Liver (tissue), 8 donors: ENCODE measurements at regions not wholly inside any gene's neighbourhood (a gene's known extent, or its start where the extent isn't known, plus 50 kb on each side); places are given as distances from the start of the nearest gene placed in this dataset.
"Not testable (repeated sequence)": the region's sequence is repeated elsewhere in the genome, so short reads cannot be mapped to it uniquely, and the experiment has no call there.

ENCODE experiments used
- DNase-seq: peaks from one replicate; pipeline ENCODE4 v3.0.0-alpha.2; 2017; ENCODE audit warnings: low spot score
- H3K27ac ChIP-seq, 2 donors: one replicate each; pipeline ENCODE4 v1.7.0; 2013; ENCODE audit warnings: inconsistent platforms in 2 of 2, low read length in 2 of 2, control low read depth in 1 of 2, low read depth in 1 of 2, mild to moderate bottlenecking in 1 of 2
- H3K27me3 ChIP-seq, 4 donors: one replicate each; pipeline versions ENCODE4 v1.6.1 to v1.7.0; 2013; ENCODE audit warnings: low read length in 3 of 4, inconsistent platforms in 1 of 4, mild to moderate bottlenecking in 1 of 4, moderate library complexity in 1 of 4; ENCODE audit not compliant: control insufficient read depth in 4 of 4, insufficient read depth in 4 of 4
- H3K36me3 ChIP-seq, 4 donors: one replicate each; pipeline versions ENCODE4 v1.6.1 to v1.7.0; 2013; ENCODE audit warnings: low read length in 3 of 4, mild to moderate bottlenecking in 3 of 4, low read depth in 1 of 4, moderate library complexity in 1 of 4; ENCODE audit not compliant: control insufficient read depth in 4 of 4, insufficient read depth in 3 of 4
- H3K4me1 ChIP-seq, 4 donors: one replicate each; pipeline versions ENCODE4 v1.6.1 to v1.7.0; 2013; ENCODE audit warnings: low read length in 3 of 4, mild to moderate bottlenecking in 3 of 4, moderate library complexity in 1 of 4; ENCODE audit not compliant: control insufficient read depth in 4 of 4, insufficient read depth in 4 of 4
- H3K4me3 ChIP-seq, 3 donors: one replicate each; pipeline versions ENCODE4 v1.6.1 to v1.7.0; 2013; ENCODE audit warnings: low read length in 3 of 3, control low read depth in 1 of 3, low read depth in 1 of 3, mild to moderate bottlenecking in 1 of 3
- H3K9ac ChIP-seq, 2 donors: one replicate each; pipeline ENCODE4 v1.7.0; 2013; ENCODE audit warnings: low read length in 2 of 2, mild to moderate bottlenecking in 2 of 2, moderate library complexity in 2 of 2, control low read depth in 1 of 2, low read depth in 1 of 2
- H3K9me3 ChIP-seq, 4 donors: one replicate each; pipeline versions ENCODE4 v1.6.1 to v1.7.0; 2013; ENCODE audit warnings: low read length in 3 of 4; ENCODE audit not compliant: control insufficient read depth in 4 of 4
- ATF3 ChIP-seq: IDR thresholded peaks from 2 replicates; pipeline ENCODE4 v1.6.1; 2016; ENCODE audit warnings: antibody characterized with exemption
- CTCF ChIP-seq: fragments of 150-350 bp; IDR thresholded peaks from 2 replicates; pipeline ENCODE4 v1.5.1; 2017; ENCODE audit warnings: improper control_type of control experiment, low read depth, low read length; ENCODE audit not compliant: missing input control
- EGR1 ChIP-seq, 2 donors: IDR thresholded peaks; 2 replicates each; pipeline ENCODE4 v1.6.1; 2016 to 2018; ENCODE audit warnings: antibody characterized with exemption in 2 of 2, low read depth in 2 of 2
- FOXA1 ChIP-seq: IDR thresholded peaks from 2 replicates; pipeline ENCODE4 v1.6.1; 2016; ENCODE audit warnings: antibody characterized with exemption
- HNF4A ChIP-seq, 2 donors: conservative IDR thresholded peaks; 2 replicates each; pipeline ENCODE4 v1.6.1; 2016; ENCODE audit warnings: antibody characterized with exemption in 2 of 2, mild to moderate bottlenecking in 2 of 2
- JUND ChIP-seq, 2 donors: IDR thresholded peaks; 2 replicates each; pipeline ENCODE4 v1.6.1; 2016; ENCODE audit warnings: antibody characterized with exemption in 2 of 2
- NR2F2 ChIP-seq: IDR thresholded peaks from 2 replicates; pipeline ENCODE4 v1.6.1; 2016; ENCODE audit warnings: antibody characterized with exemption
- RAD21 ChIP-seq, 2 donors: IDR thresholded peaks; 2 replicates each; pipeline ENCODE4 v1.6.1; 2016; ENCODE audit warnings: antibody characterized with exemption in 2 of 2, mild to moderate bottlenecking in 2 of 2
- REST ChIP-seq: IDR thresholded peaks from 2 replicates; pipeline ENCODE4 v1.6.1; 2016; ENCODE audit warnings: antibody characterized with exemption, mild to moderate bottlenecking
- RXRA ChIP-seq, 2 donors: IDR thresholded peaks; 2 replicates each; pipeline ENCODE4 v1.6.1; 2017 to 2018; ENCODE audit warnings: antibody characterized with exemption in 2 of 2, mild to moderate bottlenecking in 1 of 2
- TAF1 ChIP-seq: conservative IDR thresholded peaks from 2 replicates; pipeline ENCODE4 v1.6.1; 2016; ENCODE audit warnings: antibody characterized with exemption, mild to moderate bottlenecking
- YY1 ChIP-seq: IDR thresholded peaks from 2 replicates; pipeline ENCODE4 v1.6.1; 2016; ENCODE audit warnings: antibody characterized with exemption, mild to moderate bottlenecking
- ZBTB33 ChIP-seq: IDR thresholded peaks from 2 replicates; pipeline ENCODE4 v1.6.1; 2016; ENCODE audit warnings: antibody characterized with exemption
- WGBS: extraction: QIAGEN DNeasy Blood & Tissue Kit; methylation state at CpG from one replicate; pipeline ENCODE4 v1.1.7; 2013; 5-methylcytosine and 5-hydroxymethylcytosine counted together
- donor health status: healthy.
- donor health status: healthy.
- donor health status: healthy.
- donor health status: healthy.
- donor health status: healthy.

- no peak overlapping the region for H3K4me3 ChIP-seq
- no peaks in the 10 kb centered on the region for H3K27me3 ChIP-seq
- no peak overlapping the region for H3K27ac ChIP-seq
- no peaks in the 10 kb centered on the region for H3K4me1 ChIP-seq
- no peak for DNase-seq
- peaks cover 0 to 6% (median 0%) of the 10 kb centered on the region in 4 donors for H3K36me3 ChIP-seq
- no peak overlapping the region for H3K9ac ChIP-seq
- no peaks in the 10 kb centered on the region for H3K9me3 ChIP-seq
- 96% methylated on average over 7 of the region's 7 CpGs for WGBS
- no peak for TF ChIP-seq ZBTB33
- TF ChIP-seq EGR1 (IDR thresholded peaks at IDR 0.05; ENCODE audit: low read depth in 2 of 2) = no peak
- no peak for TF ChIP-seq JUND (IDR thresholded peaks at IDR 0.05)
- TF ChIP-seq YY1 = no peak
- TF ChIP-seq RXRA (IDR thresholded peaks at IDR 0.05) = no peak
- TF ChIP-seq REST = no peak
- TF ChIP-seq TAF1 = no peak
- no peak for TF ChIP-seq HNF4A (conservative IDR thresholded peaks at IDR 0.05)
- TF ChIP-seq ATF3 = no peak
- no peak for TF ChIP-seq NR2F2
- TF ChIP-seq FOXA1 = no peak
Observed at GRCh38 chr9:109996936-109997580, 210.9 kb downstream of the C9orf152 start.

GRCh38 chr9:109997682-109998081 is 210.3 kb downstream of the C9orf152 start:
- WGBS = 84% methylated on average over 4 of the region's 4 CpGs
- Histone ChIP-seq H3K4me1 (no peaks in the 10 kb centered on the region), H3K27me3 (no peaks in the 10 kb centered on the region), H3K9ac (no peak overlapping the region), H3K36me3 (peaks cover 0 to 6% (median 0%) of the 10 kb centered on the region in 4 donors), H3K4me3 (no peak overlapping the region), H3K27ac (no peak overlapping the region), H3K9me3 (no peaks in the 10 kb centered on the region)
- TF ChIP-seq ZBTB33 (no peak), RAD21 (IDR thresholded peaks at IDR 0.05) (peak in 1 of 2 donors; percentile 9), CTCF (no peak), NR2F2 (peak; percentile 32), ATF3 (no peak)
- no peak for DNase-seq

- not testable (repeated sequence) for H3K27ac ChIP-seq, H3K9ac ChIP-seq, H3K4me1 ChIP-seq, H3K4me3 ChIP-seq, DNase-seq, H3K9me3 ChIP-seq, H3K36me3 ChIP-seq, H3K27me3 ChIP-seq
- WGBS = 89% methylated on average over 8 of the region's 8 CpGs
Observed at GRCh38 chr9:110005521-110005920, 202.4 kb downstream of the C9orf152 start.
